GM12878 (cell line): ENCODE measurements at regions not wholly inside any gene's neighbourhood (a gene's known extent, or its start where the extent isn't known, plus 50 kb on each side); places are given as distances from the start of the nearest gene placed in this dataset.

Source experiments
- ATAC-seq: fragments of 200-7000 bp; cut with Tn5 transposase; 3 replicates; pipeline ENCODE4 v1.9.1; 2020; ENCODE audit warnings: mild to moderate bottlenecking, moderate library complexity
- BruUV-seq: library from RNA; stranded (reverse); fragments of 400-500 nt; replicated peaks from 2 replicates; lab custom pipeline; 2021; lab: Mats Ljungman, UMichigan
- CTCF ChIA-PET: fragments of 300-600 bp; sonication (Branson Sonifier 250); formaldehyde crosslinking; extraction: SDS; loops from one replicate; lab custom pipeline; 2021; ENCODE audit warnings: inconsistent platforms; lab: Yijun Ruan, JAX
- POLR2A ChIA-PET: fragments of 350-600 bp; formaldehyde crosslinking; extraction: SDS; loops from one replicate; lab custom pipeline; 2021; ENCODE audit warnings: inconsistent platforms; lab: Charles Lee
- RAD21 ChIA-PET: fragments of 300-600 bp; sonication (Branson Sonifier 250); formaldehyde crosslinking; loops from one replicate; lab custom pipeline; 2023; ENCODE audit warnings: antibody characterized with exemption; ENCODE audit not compliant: unreplicated experiment; lab: Charles Lee
- SMC1A ChIA-PET: fragments of 300-600 bp; sonication (Branson Sonifier 250); formaldehyde crosslinking; loops from one replicate; lab custom pipeline; 2023; ENCODE audit not compliant: unreplicated experiment, uncharacterized antibody; lab: Charles Lee
- DNase-seq: peaks from one replicate; pipeline ENCODE4 v3.0.0-alpha.2; 2011; ENCODE audit warnings: low read depth, low spot score
- FAIRE-seq: peaks from 3 replicates; lab custom pipeline; 2011; peaks lifted over from hg19 to GRCh38; lab: Jason Lieb, UNC
- H2AFZ ChIP-seq: 2 replicates; pipeline ENCODE4 v1.6.0; 2011; ENCODE audit warnings: low read depth, low read length, control low read depth; ENCODE audit not compliant: control insufficient read depth
- H3K27ac ChIP-seq: 2 replicates; pipeline ENCODE4 v1.5.1; 2011; ENCODE audit warnings: control low read depth; ENCODE audit not compliant: control insufficient read depth, insufficient read depth
- H3K27me3 ChIP-seq, 2 experiments: replicated peaks in 1 of 2; 2 replicates each; pipeline versions ENCODE4 v1.6.0 to v1.6.1; 2011; ENCODE audit warnings: low read length in 1 of 2; ENCODE audit not compliant: control insufficient read depth in 2 of 2, insufficient read depth in 2 of 2
- H3K36me3 ChIP-seq, 2 experiments: 2 replicates each; pipeline ENCODE4 v1.5.1; 2011; ENCODE audit warnings: low read length in 1 of 2; ENCODE audit not compliant: control insufficient read depth in 2 of 2, insufficient read depth in 2 of 2
- H3K4me1 ChIP-seq: 2 replicates; pipeline ENCODE4 v1.6.1; 2011; ENCODE audit warnings: mild to moderate bottlenecking, low read length, moderate library complexity, mixed read lengths; ENCODE audit not compliant: control insufficient read depth, insufficient read depth
- H3K4me2 ChIP-seq: 2 replicates; pipeline ENCODE4 v1.6.0; 2011; ENCODE audit warnings: control low read depth; ENCODE audit not compliant: control insufficient read depth, insufficient read depth
- H3K4me3 ChIP-seq: fragments of 200-600 bp; sonication (generic); 2 replicates; pipeline ENCODE4 v1.5.1; 2016
- H3K79me2 ChIP-seq: 2 replicates; pipeline ENCODE4 v1.6.0; 2011; ENCODE audit warnings: low read length; ENCODE audit not compliant: control insufficient read depth, insufficient read depth
- H3K9ac ChIP-seq: 2 replicates; pipeline ENCODE4 v1.8.0; 2011; ENCODE audit warnings: low read length, control low read depth, mixed read lengths; ENCODE audit not compliant: control insufficient read depth, insufficient read depth
- H3K9me3 ChIP-seq: replicated peaks from 3 replicates; pipeline ENCODE4 v1.5.1; 2011; ENCODE audit warnings: mild to moderate bottlenecking, low read length; ENCODE audit not compliant: control insufficient read depth, insufficient read depth
- H4K20me1 ChIP-seq: 2 replicates; pipeline ENCODE4 v1.6.0; 2011; ENCODE audit not compliant: control insufficient read depth, insufficient read depth
- IKZF1 ChIP-seq: fragments of 450-650 bp; conservative IDR thresholded peaks from 2 replicates; pipeline ENCODE4 v1.6.1; 2017; ENCODE audit warnings: antibody characterized with exemption, mild to moderate bottlenecking
- IRF4 ChIP-seq: IDR thresholded peaks from 2 replicates; pipeline ENCODE4 v1.6.1; 2011; ENCODE audit warnings: low read depth, low read length
- IRF5 ChIP-seq: fragments of 450-650 bp; IDR thresholded peaks from 2 replicates; pipeline ENCODE4 v1.6.1; 2017; ENCODE audit warnings: borderline replicate concordance
- KLF5 ChIP-seq: fragments of 450-650 bp; IDR thresholded peaks from 2 replicates; pipeline ENCODE4 v1.6.1; 2014; ENCODE audit warnings: mild to moderate bottlenecking; ENCODE audit not compliant: partially characterized antibody
- PKNOX1 ChIP-seq: fragments of 450-650 bp; IDR thresholded peaks from 2 replicates; pipeline ENCODE4 v1.6.1; 2016; ENCODE audit warnings: mild to moderate bottlenecking
- POLR2A ChIP-seq: IDR thresholded peaks from 2 replicates; pipeline ENCODE4 v1.6.1; 2011; ENCODE audit warnings: low read depth, mild to moderate bottlenecking, low read length
- REST ChIP-seq: IDR thresholded peaks from 2 replicates; pipeline ENCODE4 v1.6.1; 2012; ENCODE audit warnings: mild to moderate bottlenecking, low read depth, low read length
- RFX5 ChIP-seq: IDR thresholded peaks from 2 replicates; pipeline ENCODE4 v1.6.1; 2011; ENCODE audit warnings: low read depth, low read length, improper control_type of control experiment
- SPI1 ChIP-seq: IDR thresholded peaks from 2 replicates; pipeline ENCODE4 v1.6.1; 2011; ENCODE audit warnings: low read depth, mild to moderate bottlenecking, low read length, moderate library complexity, borderline replicate concordance; ENCODE audit not compliant: insufficient read depth
- STAT1 ChIP-seq: fragments of 450-650 bp; conservative IDR thresholded peaks from 2 replicates; pipeline ENCODE4 v1.6.1; 2014; ENCODE audit warnings: antibody characterized with exemption, mild to moderate bottlenecking
- SUPT20H ChIP-seq: IDR thresholded peaks from 2 replicates; pipeline ENCODE4 v1.6.1; 2011; ENCODE audit warnings: low read depth, mild to moderate bottlenecking, low read length, moderate library complexity, borderline replicate concordance; ENCODE audit not compliant: control insufficient read depth
- in situ Hi-C: fragments of 300-500 bp; cut with MboI; formaldehyde crosslinking; loops from 9 replicates; pipeline ENCODE4 v1.14.3; 2018; ENCODE audit warnings: mixed read lengths
- intact Hi-C: fragments of 100-400 bp; cut with micrococcal nuclease; formaldehyde crosslinking; loops from one replicate; pipeline ENCODE4 v1.14.2; 2022; ENCODE audit not compliant: unreplicated experiment
- TF ChIP-seq, protein P1 (sequence below): fragments of 450-650 bp; IDR thresholded peaks from 2 replicates; pipeline ENCODE4 v1.6.1; 2017; ENCODE audit warnings: mild to moderate bottlenecking

GRCh38 chr5:40416588-40416987 is 263.1 kb upstream of the PTGER4 start:
- H2AFZ ChIP-seq, result no peak overlapping the region
- ChIA-PET POLR2A (no interaction called here), CTCF (no interaction called here), RAD21 (no interaction called here), SMC1A (no interaction called here)
- no peak for DNase-seq
- no peaks in the 10 kb centered on the region for H3K79me2 ChIP-seq
- no peak for TF ChIP-seq RFX5
- BruUV-seq, result no TSS peak
- no peak overlapping the region for H3K4me3 ChIP-seq
- no peaks in the 10 kb centered on the region for H4K20me1 ChIP-seq
- H3K27me3 ChIP-seq, result no peaks in the 10 kb centered on the region
- no peak for ATAC-seq
- H3K36me3 ChIP-seq, result no peaks in the 10 kb centered on the region
- no peaks in the 10 kb centered on the region for H3K9me3 ChIP-seq
- H3K4me2 ChIP-seq, result no peak overlapping the region
- in situ Hi-C loops, result no loop called here
- no peak for FAIRE-seq
- H3K27ac ChIP-seq, result no peak overlapping the region
- intact Hi-C loops, result no loop called here
- no peak overlapping the region for H3K9ac ChIP-seq
- H3K4me1 ChIP-seq, result no peaks in the 10 kb centered on the region

- DNase-seq (no peak), ATAC-seq (no peak), FAIRE-seq (no peak)
- Histone ChIP-seq H3K4me1 (no peaks in the 10 kb centered on the region), H3K79me2 (no peaks in the 10 kb centered on the region), H3K4me3 (no peak overlapping the region), H3K9ac (no peak overlapping the region), H3K27ac (no peak overlapping the region), H2AFZ (no peak overlapping the region), H3K36me3 (no peaks in the 10 kb centered on the region), H4K20me1 (no peaks in the 10 kb centered on the region), H3K27me3 (no peaks in the 10 kb centered on the region), H3K4me2 (no peak overlapping the region), H3K9me3 (no peaks in the 10 kb centered on the region)
- ChIA-PET CTCF (no interaction called here), RAD21 (no interaction called here), POLR2A (no interaction called here), SMC1A (no interaction called here)
- intact Hi-C loops, result no loop called here
- in situ Hi-C loops, result no loop called here
- TF ChIP-seq PKNOX1, result no peak
- no peak for TF ChIP-seq KLF5
- TF ChIP-seq IRF5, result no peak
- TF ChIP-seq IKZF1, result no peak
- no peak for TF ChIP-seq REST
- TF ChIP-seq POLR2A, result no peak
- TF ChIP-seq, protein P1, sequence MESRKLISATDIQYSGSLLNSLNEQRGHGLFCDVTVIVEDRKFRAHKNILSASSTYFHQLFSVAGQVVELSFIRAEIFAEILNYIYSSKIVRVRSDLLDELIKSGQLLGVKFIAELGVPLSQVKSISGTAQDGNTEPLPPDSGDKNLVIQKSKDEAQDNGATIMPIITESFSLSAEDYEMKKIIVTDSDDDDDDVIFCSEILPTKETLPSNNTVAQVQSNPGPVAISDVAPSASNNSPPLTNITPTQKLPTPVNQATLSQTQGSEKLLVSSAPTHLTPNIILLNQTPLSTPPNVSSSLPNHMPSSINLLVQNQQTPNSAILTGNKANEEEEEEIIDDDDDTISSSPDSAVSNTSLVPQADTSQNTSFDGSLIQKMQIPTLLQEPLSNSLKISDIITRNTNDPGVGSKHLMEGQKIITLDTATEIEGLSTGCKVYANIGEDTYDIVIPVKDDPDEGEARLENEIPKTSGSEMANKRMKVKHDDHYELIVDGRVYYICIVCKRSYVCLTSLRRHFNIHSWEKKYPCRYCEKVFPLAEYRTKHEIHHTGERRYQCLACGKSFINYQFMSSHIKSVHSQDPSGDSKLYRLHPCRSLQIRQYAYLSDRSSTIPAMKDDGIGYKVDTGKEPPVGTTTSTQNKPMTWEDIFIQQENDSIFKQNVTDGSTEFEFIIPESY, result no peak
- TF ChIP-seq SPI1, result no peak
- TF ChIP-seq SUPT20H, result no peak
- TF ChIP-seq STAT1, result no peak
- TF ChIP-seq IRF4, result no peak
- no TSS peak for BruUV-seq
Measured at GRCh38 chr5:40416098-40416497, 263.6 kb upstream of the PTGER4 start.
